PC-9 (cell line): ENCODE measurements at regions not wholly inside any gene's neighbourhood (a gene's known extent, or its start where the extent isn't known, plus 50 kb on each side); places are given as distances from the start of the nearest gene placed in this dataset.

Experiments used
- BruUV-seq: library from RNA; stranded (reverse); fragments of 400-500 nt; replicated peaks from 2 replicates; lab custom pipeline; 2021; lab: Mats Ljungman, UMichigan
- CTCF ChIA-PET: fragments of 300-600 bp; sonication (Branson Sonifier 250); formaldehyde crosslinking; loops from one replicate; lab custom pipeline; 2022; ENCODE audit warnings: antibody characterized with exemption; lab: Charles Lee
- POLR2A ChIA-PET: fragments of 300-600 bp; sonication (Branson Sonifier 250); formaldehyde crosslinking; loops from one replicate; lab custom pipeline; 2022; ENCODE audit warnings: antibody characterized with exemption; ENCODE audit not compliant: unreplicated experiment; lab: Charles Lee
- DNase-seq, 2 experiments: peaks; one replicate each; pipeline versions ENCODE4 v3.0.0 to v3.0.0-alpha.2; 2015 to 2022; ENCODE audit warnings: mixed read lengths in 1 of 2
- H2AFZ ChIP-seq: fragments of 200-600 bp; sonication (generic); 2 replicates; pipeline ENCODE4 v1.8.1; 2017; ENCODE audit warnings: antibody characterized with exemption
- H3F3A ChIP-seq: fragments of 200-600 bp; sonication (generic); 2 replicates; pipeline ENCODE4 v1.8.1; 2017; ENCODE audit warnings: antibody characterized with exemption, mild to moderate bottlenecking, low read depth; ENCODE audit not compliant: insufficient read depth
- H3K27ac ChIP-seq: fragments of 200-600 bp; sonication (generic); 2 replicates; pipeline ENCODE4 v1.6.1; 2016; ENCODE audit warnings: mixed run types
- H3K27me3 ChIP-seq: fragments of 200-600 bp; sonication (generic); 2 replicates; pipeline ENCODE4 v1.6.1; 2016; ENCODE audit warnings: low read depth, mixed run types; ENCODE audit not compliant: insufficient read depth
- H3K36me3 ChIP-seq: fragments of 200-600 bp; sonication (generic); 2 replicates; pipeline ENCODE4 v1.6.1; 2016; ENCODE audit warnings: low read depth, mixed run types
- H3K4me1 ChIP-seq: fragments of 200-600 bp; sonication (generic); replicated peaks from 2 replicates; pipeline ENCODE4 v1.6.1; 2016; ENCODE audit warnings: mixed run types; ENCODE audit not compliant: insufficient read depth
- H3K4me2 ChIP-seq: fragments of 200-600 bp; sonication (generic); 2 replicates; pipeline ENCODE4 v1.6.1; 2017; ENCODE audit warnings: mixed run types
- H3K4me3 ChIP-seq: fragments of 200-600 bp; sonication (generic); 2 replicates; pipeline ENCODE4 v1.6.1; 2016; ENCODE audit warnings: mixed run types
- H3K79me2 ChIP-seq: fragments of 200-600 bp; sonication (generic); 2 replicates; pipeline ENCODE4 v1.6.1; 2017; ENCODE audit warnings: low read depth, mixed run types
- H3K9me2 ChIP-seq: fragments of 200-600 bp; sonication (generic); 2 replicates; pipeline ENCODE4 v1.8.1; 2017; ENCODE audit warnings: mild to moderate bottlenecking; ENCODE audit not compliant: insufficient read depth
- H3K9me3 ChIP-seq: fragments of 200-600 bp; sonication (generic); 2 replicates; pipeline ENCODE4 v1.8.1; 2016; ENCODE audit warnings: low read depth; ENCODE audit not compliant: insufficient read depth
- H4K20me1 ChIP-seq: fragments of 200-600 bp; sonication (generic); 2 replicates; pipeline ENCODE4 v1.8.1; 2017; ENCODE audit not compliant: insufficient read depth
- EZH2 ChIP-seq: fragments of 200-600 bp; sonication (generic); IDR thresholded peaks from 2 replicates; pipeline ENCODE4 v1.8.0; 2017; ENCODE audit warnings: antibody characterized with exemption, low read depth
- intact Hi-C: fragments of 100-400 bp; cut with micrococcal nuclease; formaldehyde crosslinking; loops from one replicate; pipeline ENCODE4 v1.10.0; 2022; ENCODE audit not compliant: unreplicated experiment
- TF ChIP-seq, protein P1 (sequence below): fragments of 200-600 bp; sonication (generic); conservative IDR thresholded peaks from 2 replicates; pipeline ENCODE4 v1.6.1; 2017; ENCODE audit warnings: mixed run types, antibody characterized with exemption, mild to moderate bottlenecking, moderate library complexity

DNA sequence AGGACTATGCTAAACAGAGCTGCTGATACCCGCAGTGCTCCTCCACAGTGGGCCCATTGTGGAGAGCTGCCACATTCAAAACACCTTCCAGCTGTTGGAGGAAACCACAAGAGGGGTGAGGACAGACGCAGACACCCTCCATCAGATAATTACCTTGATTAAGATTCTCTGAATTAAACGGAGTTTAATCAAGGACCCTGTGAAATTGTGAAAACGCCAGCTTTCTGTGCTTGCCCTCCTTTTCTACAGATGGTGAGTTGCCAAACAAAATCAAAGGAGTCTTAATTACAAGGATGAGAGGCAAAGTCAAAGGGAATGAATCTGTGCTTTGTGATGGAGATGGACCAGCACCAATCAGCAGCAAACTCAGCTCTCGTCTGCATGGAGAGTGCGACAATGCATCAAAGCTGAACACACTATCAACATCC lies 596.1 kb downstream of the ELAVL2 start:
- DNase-seq: no peak
- no peaks in the 10 kb centered on the region for H4K20me1 ChIP-seq
- no peaks in the 10 kb centered on the region for H3K79me2 ChIP-seq
- BruUV-seq: no TSS peak
- H3K36me3 ChIP-seq: no peaks in the 10 kb centered on the region
- H3F3A ChIP-seq: no peaks in the 10 kb centered on the region
- no peaks in the 10 kb centered on the region for H3K4me1 ChIP-seq
- no peak overlapping the region for H3K27ac ChIP-seq
- intact Hi-C loops: no loop called here
- no peak overlapping the region for H3K4me3 ChIP-seq
- ChIA-PET CTCF (no interaction called here), POLR2A (no interaction called here)
- H3K27me3 ChIP-seq: no peaks in the 10 kb centered on the region
- TF ChIP-seq EZH2: no peak
- H3K9me3 ChIP-seq: no peaks in the 10 kb centered on the region
- H3K9me2 ChIP-seq: no peaks in the 10 kb centered on the region
- no peak overlapping the region for H3K4me2 ChIP-seq
- H2AFZ ChIP-seq: no peak overlapping the region

DNA sequence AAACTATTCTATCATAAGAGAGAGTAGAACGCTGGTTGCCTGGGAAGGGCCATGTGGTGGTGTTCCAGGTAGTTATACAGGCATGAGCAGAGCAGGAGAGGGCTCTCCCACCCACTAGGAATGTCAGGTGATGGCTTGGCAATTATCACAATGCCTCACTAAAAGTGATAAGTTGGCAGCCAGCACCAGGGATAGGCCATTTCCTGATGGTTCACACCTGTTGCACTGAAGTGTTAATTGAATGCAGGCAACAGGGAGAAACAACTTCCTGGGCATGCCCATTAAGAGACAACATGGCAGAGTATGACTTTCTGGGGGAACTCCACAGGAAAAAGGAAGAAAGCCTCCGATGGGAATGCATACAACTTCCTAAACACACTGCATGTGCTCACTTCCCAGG lies 593.2 kb downstream of the ELAVL2 start:
- H3K4me2 ChIP-seq: no peak overlapping the region
- intact Hi-C loops: no loop called here
- H3K4me1 ChIP-seq: no peaks in the 10 kb centered on the region
- no TSS peak for BruUV-seq
- no peaks in the 10 kb centered on the region for H3K9me2 ChIP-seq
- no peaks in the 10 kb centered on the region for H3K27me3 ChIP-seq
- no peaks in the 10 kb centered on the region for H3K79me2 ChIP-seq
- POLR2A ChIA-PET: no interaction called here
- H4K20me1 ChIP-seq: no peaks in the 10 kb centered on the region
- H3K27ac ChIP-seq: no peak overlapping the region
- H3F3A ChIP-seq: no peaks in the 10 kb centered on the region
- no peaks in the 10 kb centered on the region for H3K36me3 ChIP-seq
- TF ChIP-seq, protein P1, sequence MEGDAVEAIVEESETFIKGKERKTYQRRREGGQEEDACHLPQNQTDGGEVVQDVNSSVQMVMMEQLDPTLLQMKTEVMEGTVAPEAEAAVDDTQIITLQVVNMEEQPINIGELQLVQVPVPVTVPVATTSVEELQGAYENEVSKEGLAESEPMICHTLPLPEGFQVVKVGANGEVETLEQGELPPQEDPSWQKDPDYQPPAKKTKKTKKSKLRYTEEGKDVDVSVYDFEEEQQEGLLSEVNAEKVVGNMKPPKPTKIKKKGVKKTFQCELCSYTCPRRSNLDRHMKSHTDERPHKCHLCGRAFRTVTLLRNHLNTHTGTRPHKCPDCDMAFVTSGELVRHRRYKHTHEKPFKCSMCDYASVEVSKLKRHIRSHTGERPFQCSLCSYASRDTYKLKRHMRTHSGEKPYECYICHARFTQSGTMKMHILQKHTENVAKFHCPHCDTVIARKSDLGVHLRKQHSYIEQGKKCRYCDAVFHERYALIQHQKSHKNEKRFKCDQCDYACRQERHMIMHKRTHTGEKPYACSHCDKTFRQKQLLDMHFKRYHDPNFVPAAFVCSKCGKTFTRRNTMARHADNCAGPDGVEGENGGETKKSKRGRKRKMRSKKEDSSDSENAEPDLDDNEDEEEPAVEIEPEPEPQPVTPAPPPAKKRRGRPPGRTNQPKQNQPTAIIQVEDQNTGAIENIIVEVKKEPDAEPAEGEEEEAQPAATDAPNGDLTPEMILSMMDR: no peak
- DNase-seq: no peak
- no peak overlapping the region for H2AFZ ChIP-seq
- H3K4me3 ChIP-seq: no peak overlapping the region
- H3K9me3 ChIP-seq: no peaks in the 10 kb centered on the region
- CTCF ChIA-PET: no interaction called here

GRCh38 chr9:23243523-23243922 lies 582.5 kb downstream of the ELAVL2 start:
- no TSS peak for BruUV-seq
- no peaks in the 10 kb centered on the region for H3K79me2 ChIP-seq
- no peak overlapping the region for H3K27ac ChIP-seq
- no peaks in the 10 kb centered on the region for H3K27me3 ChIP-seq
- no peak overlapping the region for H2AFZ ChIP-seq
- no peak overlapping the region for H3K4me2 ChIP-seq
- no peak overlapping the region for H3K4me3 ChIP-seq
- no peak for DNase-seq
- ChIA-PET POLR2A (no interaction called here), CTCF (no interaction called here)
- intact Hi-C loops: no loop called here
- no peaks in the 10 kb centered on the region for H3K36me3 ChIP-seq
- H3K4me1 ChIP-seq: no peaks in the 10 kb centered on the region
- H3K9me3 ChIP-seq: no peaks in the 10 kb centered on the region
- H3F3A ChIP-seq: no peaks in the 10 kb centered on the region
- H3K9me2 ChIP-seq: no peaks in the 10 kb centered on the region; the same call in 1 of the 2 replicates
- TF ChIP-seq, protein P1: no peak
- TF ChIP-seq EZH2: no peak
- H4K20me1 ChIP-seq: no peaks in the 10 kb centered on the region

- no peaks in the 10 kb centered on the region for H3K27me3 ChIP-seq
- no peaks in the 10 kb centered on the region; the same call in 1 of the 2 replicates for H3K9me2 ChIP-seq
- TF ChIP-seq, protein P1: no peak
- TF ChIP-seq EZH2: no peak
- no peaks in the 10 kb centered on the region for H3F3A ChIP-seq
- no peaks in the 10 kb centered on the region for H3K79me2 ChIP-seq
- ChIA-PET CTCF (no interaction called here), POLR2A (no interaction called here)
- H3K4me3 ChIP-seq: no peak overlapping the region
- H3K36me3 ChIP-seq: no peaks in the 10 kb centered on the region
- no TSS peak for BruUV-seq
- no peak overlapping the region for H3K27ac ChIP-seq
- no peaks in the 10 kb centered on the region for H3K9me3 ChIP-seq
- no peaks in the 10 kb centered on the region for H3K4me1 ChIP-seq
- no peak overlapping the region for H3K4me2 ChIP-seq
- DNase-seq: no peak
- intact Hi-C loops: no loop called here
- H2AFZ ChIP-seq: no peak overlapping the region
- H4K20me1 ChIP-seq: no peaks in the 10 kb centered on the region
Observed at GRCh38 chr9:23245067-23245466, 581.0 kb downstream of the ELAVL2 start.
